HepG2 (cell line): ENCODE measurements at regions not wholly inside any gene's neighbourhood (a gene's known extent, or its start where the extent isn't known, plus 50 kb on each side); places are given as distances from the start of the nearest gene placed in this dataset.

Source experiments
- BCL3 ChIP-seq: sonication (generic); formaldehyde crosslinking; IDR thresholded peaks from 2 replicates; pipeline ENCODE4 v1.5.1; 2020; ENCODE audit warnings: mild to moderate bottlenecking, missing genetic modification reagents, moderate library complexity
- BRCA1 ChIP-seq: sonication (generic); formaldehyde crosslinking; IDR thresholded peaks from 2 replicates; pipeline ENCODE4 v1.4.0; 2020; ENCODE audit warnings: missing genetic modification reagents
- CCDC6 ChIP-seq: sonication (generic); formaldehyde crosslinking; IDR thresholded peaks from 2 replicates; pipeline ENCODE4 v1.8.1; 2022; ENCODE audit warnings: mild to moderate bottlenecking, missing genetic modification reagents, moderate library complexity
- EP300 ChIP-seq, 3 experiments: sonication (generic) in 1 of 3; formaldehyde crosslinking in 1 of 3; IDR thresholded peaks; 2 replicates each; pipeline versions ENCODE4 v1.5.1 to v1.6.1; 2011 to 2020; ENCODE audit warnings: low read depth in 2 of 3, low read length in 2 of 3, borderline replicate concordance in 1 of 3, improper control_type of control experiment in 1 of 3, mild to moderate bottlenecking in 1 of 3, missing genetic modification reagents in 1 of 3, moderate library complexity in 1 of 3
- ESRRA ChIP-seq: sonication (generic); formaldehyde crosslinking; IDR thresholded peaks from 2 replicates; pipeline ENCODE4 v1.5.1; 2020; ENCODE audit warnings: mild to moderate bottlenecking, low read depth, missing genetic modification reagents
- FOXK1 ChIP-seq: sonication (generic); formaldehyde crosslinking; IDR thresholded peaks from 2 replicates; pipeline ENCODE4 v1.4.0; 2020; ENCODE audit warnings: low read depth, missing genetic modification reagents, borderline replicate concordance
- GATAD2A ChIP-seq: IDR thresholded peaks from 2 replicates; pipeline ENCODE4 v1.6.1; 2016
- GPBP1L1 ChIP-seq: sonication (generic); formaldehyde crosslinking; IDR thresholded peaks from 2 replicates; pipeline ENCODE4 v1.5.0; 2020; ENCODE audit warnings: mild to moderate bottlenecking, missing genetic modification reagents
- HMG20B ChIP-seq: conservative IDR thresholded peaks from 2 replicates; pipeline ENCODE4 v1.6.1; 2016; ENCODE audit warnings: missing genetic modification reagents, missing compliant biosample characterization
- HOXD1 ChIP-seq: sonication (generic); formaldehyde crosslinking; IDR thresholded peaks from 2 replicates; pipeline ENCODE4 v1.5.0; 2020; ENCODE audit warnings: missing genetic modification reagents
- ISL2 ChIP-seq: sonication (generic); formaldehyde crosslinking; IDR thresholded peaks from 2 replicates; pipeline ENCODE4 v1.5.0; 2020; ENCODE audit warnings: missing genetic modification reagents
- MLX ChIP-seq: IDR thresholded peaks from 2 replicates; pipeline ENCODE4 v1.6.1; 2016
- NONO ChIP-seq, 2 experiments: fragments of 450-650 bp in 1 of 2; sonication (generic) in 1 of 2; formaldehyde crosslinking in 1 of 2; IDR thresholded peaks in 1 of 2; conservative IDR thresholded peaks in 1 of 2; 2 replicates each; pipeline versions ENCODE4 v1.6.1 to v1.8.0; 2017 to 2022; ENCODE audit warnings: mild to moderate bottlenecking in 1 of 2, missing genetic modification reagents in 1 of 2, moderate library complexity in 1 of 2
- RFX5 ChIP-seq: IDR thresholded peaks from 2 replicates; pipeline ENCODE4 v1.6.1; 2011; ENCODE audit warnings: low read depth, low read length, improper control_type of control experiment
- WIZ ChIP-seq: sonication (generic); formaldehyde crosslinking; IDR thresholded peaks from 2 replicates; pipeline ENCODE4 v1.5.1; 2020; ENCODE audit warnings: mild to moderate bottlenecking, missing genetic modification reagents
- ZBTB37 ChIP-seq: sonication (generic); formaldehyde crosslinking; IDR thresholded peaks from 2 replicates; pipeline ENCODE4 v1.4.0; 2020; ENCODE audit warnings: mild to moderate bottlenecking, missing genetic modification reagents
- ZMAT3 ChIP-seq: sonication (generic); formaldehyde crosslinking; conservative IDR thresholded peaks from 2 replicates; pipeline ENCODE4 v1.7.0; 2021; ENCODE audit warnings: missing genetic modification reagents
- ZMYM3 ChIP-seq: sonication (generic); formaldehyde crosslinking; IDR thresholded peaks from 2 replicates; pipeline ENCODE4 v1.5.1; 2020; ENCODE audit warnings: mild to moderate bottlenecking, missing genetic modification reagents
- ZNF546 ChIP-seq: sonication (generic); formaldehyde crosslinking; conservative IDR thresholded peaks from 2 replicates; pipeline ENCODE4 v1.8.1; 2023; ENCODE audit warnings: mild to moderate bottlenecking, missing genetic modification reagents
- ZNF556 ChIP-seq: sonication (generic); formaldehyde crosslinking; IDR thresholded peaks from 2 replicates; pipeline ENCODE4 v1.4.0; 2020; ENCODE audit warnings: mild to moderate bottlenecking, missing genetic modification reagents, borderline replicate concordance
- ZNF580 ChIP-seq: IDR thresholded peaks from 2 replicates; pipeline ENCODE4 v1.6.1; 2016; ENCODE audit warnings: low read depth, borderline replicate concordance
- ZNF589 ChIP-seq: sonication (generic); formaldehyde crosslinking; conservative IDR thresholded peaks from 2 replicates; pipeline ENCODE4 v1.8.0; 2022; ENCODE audit warnings: mild to moderate bottlenecking, moderate library complexity, missing genetic modification reagents
- ZNF672 ChIP-seq: sonication (generic); formaldehyde crosslinking; IDR thresholded peaks from 2 replicates; pipeline ENCODE4 v1.8.1; 2022; ENCODE audit warnings: missing genetic modification reagents
- ZNF792 ChIP-seq: IDR thresholded peaks from 2 replicates; pipeline ENCODE4 v1.6.1; 2016
- ZSCAN9 ChIP-seq: IDR thresholded peaks from 2 replicates; pipeline ENCODE4 v1.6.1; 2016; ENCODE audit warnings: borderline replicate concordance
- TF ChIP-seq, protein P1 (sequence below): sonication (generic); formaldehyde crosslinking; IDR thresholded peaks from 2 replicates; pipeline ENCODE4 v1.8.1; 2023; ENCODE audit warnings: mild to moderate bottlenecking, missing genetic modification reagents, borderline replicate concordance
- TF ChIP-seq, protein P2 (sequence below): IDR thresholded peaks from 2 replicates; pipeline ENCODE4 v1.6.1; 2012; ENCODE audit warnings: inconsistent platforms

DNA sequence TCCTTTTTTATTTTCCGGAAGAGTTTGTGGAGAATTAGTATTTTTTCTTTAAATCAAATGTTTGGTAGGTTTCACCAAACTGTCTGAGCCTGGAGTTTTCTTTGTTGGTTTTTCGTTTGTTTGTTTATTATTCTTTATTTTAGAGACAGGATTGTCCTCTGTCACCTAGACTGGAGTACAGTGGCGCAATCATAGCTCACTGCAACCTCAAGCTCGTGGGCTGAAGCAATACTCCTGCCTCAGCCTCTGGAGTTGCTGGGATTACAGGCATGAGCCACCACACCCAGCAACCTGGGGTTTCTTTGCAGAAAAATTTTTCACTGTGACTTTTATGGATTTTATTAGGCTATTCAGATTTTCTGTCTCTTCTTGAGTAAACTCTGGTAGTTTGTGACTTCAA lies 120.2 kb upstream of the LOC128125822 start (continued):
- no peak for TF ChIP-seq RFX5
- TF ChIP-seq CCDC6 (CRISPR knock-in tag) = peak; percentile 53; the same call in 1 of the 2 replicates
- peak; percentile 66; the same call in 1 of the 2 replicates for TF ChIP-seq ESRRA
- peak; percentile 90 for TF ChIP-seq ISL2 (CRISPR knock-in tag)
- TF ChIP-seq BCL3 (CRISPR knock-in tag) = no peak
- TF ChIP-seq FOXK1 (CRISPR knock-in tag) = peak; percentile 87
- TF ChIP-seq ZBTB37 = peak; percentile 83
- TF ChIP-seq ZNF580 = peak; percentile 83; the same call in 1 of the 2 replicates
- 0 out of 2 replicates have a peak, but pooled peaks have one; percentile 44 for TF ChIP-seq ZNF792 (CRISPR knock-in tag)
- TF ChIP-seq HOXD1 (CRISPR knock-in tag) = peak; percentile 46; the same call in 1 of the 2 replicates
- TF ChIP-seq GPBP1L1 = no peak
- peak; percentile 99 for TF ChIP-seq GATAD2A (CRISPR knock-in tag)
- peak; percentile 66 for TF ChIP-seq HMG20B (CRISPR knock-in tag)
- TF ChIP-seq ZMYM3 (CRISPR knock-in tag) = peak; percentile 85; the same call in 1 of the 2 replicates
- TF ChIP-seq BRCA1 (CRISPR knock-in tag) = no peak; the same call in 1 of the 2 replicates
- TF ChIP-seq ZNF589 (CRISPR knock-in tag) = no peak
- no peak for TF ChIP-seq ZMAT3
- peak; percentile 78; the same call in 1 of the 2 replicates for TF ChIP-seq MLX (CRISPR knock-in tag)
- TF ChIP-seq, protein P1, sequence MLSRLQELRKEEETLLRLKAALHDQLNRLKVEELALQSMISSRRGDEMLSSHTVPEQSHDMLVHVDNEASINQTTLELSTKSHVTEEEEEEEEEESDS (CRISPR knock-in tag) = no peak
- no peak for TF ChIP-seq ZNF546 (CRISPR knock-in tag)
- TF ChIP-seq ZSCAN9 (CRISPR knock-in tag) = peak; percentile 69; the same call in 1 of the 2 replicates
- no peak; the same call in 1 of the 2 replicates for TF ChIP-seq ZNF556 (CRISPR knock-in tag)
- TF ChIP-seq WIZ (CRISPR knock-in tag) = no peak
- TF ChIP-seq NONO (IDR thresholded peaks at IDR 0.05) = no peak
- peak; percentile 66; the same call in 1 of the 2 replicates for TF ChIP-seq NONO (CRISPR knock-in tag; conservative IDR thresholded peaks at IDR 0.05)
- TF ChIP-seq ZNF672 (CRISPR knock-in tag) = no peak
- TF ChIP-seq EP300 (IDR thresholded peaks at IDR 0.05; ENCODE audit: low read depth in 2 of 2, low read length in 2 of 2) = peak; percentile 82 to 94; a peak in 3 of 4 replicates
- peak; percentile 63; the same call in 1 of the 2 replicates for TF ChIP-seq EP300 (CRISPR knock-in tag; IDR thresholded peaks at IDR 0.05; ENCODE audit: borderline replicate concordance)
- TF ChIP-seq, protein P2, sequence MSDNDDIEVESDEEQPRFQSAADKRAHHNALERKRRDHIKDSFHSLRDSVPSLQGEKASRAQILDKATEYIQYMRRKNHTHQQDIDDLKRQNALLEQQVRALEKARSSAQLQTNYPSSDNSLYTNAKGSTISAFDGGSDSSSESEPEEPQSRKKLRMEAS = peak; percentile 87
